ENCODE measurements at regions not wholly inside any gene's neighbourhood (a gene's known extent, or its start where the extent isn't known, plus 50 kb on each side); places are given as distances from the start of the nearest gene placed in this dataset.

- Histone ChIP-seq H3K9me2 (ENCODE audit: insufficient read depth, low read length) (no peaks in the 10 kb centered on the region), H3K36me3 (ENCODE audit: insufficient read depth, low read length) (no peaks in the 10 kb centered on the region), H3K4me2 (ENCODE audit: low read length) (no peak overlapping the region), H3K4me3 (ENCODE audit: low read length) (no peak overlapping the region), H3F3A (ENCODE audit: insufficient read depth, low read length, poor library complexity, severe bottlenecking) (no peaks in the 10 kb centered on the region), H4K20me1 (ENCODE audit: insufficient read depth) (no peaks in the 10 kb centered on the region), H2AFZ (ENCODE audit: low read depth, low read length) (no peak overlapping the region), H3K27me3 (ENCODE audit: insufficient read depth, low read depth, low read length) (no peaks in the 10 kb centered on the region), H3K9ac (ENCODE audit: low read length) (no peak overlapping the region), H3K9me3 (ENCODE audit: low read length) (no peaks in the 10 kb centered on the region), H3K79me2 (replicated peaks; ENCODE audit: insufficient read depth, low read length) (no peaks in the 10 kb centered on the region), H3K27ac (ENCODE audit: low read length) (no peak overlapping the region)
- TF ChIP-seq MXI1 (conservative IDR thresholded peaks at IDR 0.05; ENCODE audit: poor library complexity, severe bottlenecking) = no peak
- TF ChIP-seq SMC3 (conservative IDR thresholded peaks at IDR 0.05; ENCODE audit: poor library complexity) = no peak
- TF ChIP-seq CTCF (IDR thresholded peaks at IDR 0.05; ENCODE audit: poor library complexity, severe bottlenecking) = no peak
- TF ChIP-seq POLR2AphosphoS5 (IDR thresholded peaks at IDR 0.05) = no peak
- TF ChIP-seq EZH2 (IDR thresholded peaks at IDR 0.05; ENCODE audit: borderline replicate concordance, insufficient read depth, low read length, poor library complexity, severe bottlenecking) = no peak
- TF ChIP-seq RAD21 (conservative IDR thresholded peaks at IDR 0.05) = no peak
- no peak for TF ChIP-seq REST (IDR thresholded peaks at IDR 0.05; ENCODE audit: borderline replicate concordance)
Observed at GRCh38 chr5:166354332-166354731, 1937.1 kb upstream of the WWC1 start.

GRCh38 chr5:166356096-166356495 is 1935.3 kb upstream of the WWC1 start:
- Histone ChIP-seq H3K4me3 (ENCODE audit: low read length) (no peak overlapping the region), H3K4me2 (ENCODE audit: low read length) (no peak overlapping the region), H3K9ac (ENCODE audit: low read length) (no peak overlapping the region), H3K9me2 (ENCODE audit: insufficient read depth, low read length) (no peaks in the 10 kb centered on the region), H4K20me1 (ENCODE audit: insufficient read depth) (no peaks in the 10 kb centered on the region), H2AFZ (ENCODE audit: low read depth, low read length) (no peak overlapping the region), H3K9me3 (ENCODE audit: low read length) (no peaks in the 10 kb centered on the region), H3K27me3 (ENCODE audit: insufficient read depth, low read depth, low read length) (no peaks in the 10 kb centered on the region), H3F3A (ENCODE audit: insufficient read depth, low read length, poor library complexity, severe bottlenecking) (no peaks in the 10 kb centered on the region), H3K36me3 (ENCODE audit: insufficient read depth, low read length) (no peaks in the 10 kb centered on the region), H3K79me2 (replicated peaks; ENCODE audit: insufficient read depth, low read length) (no peaks in the 10 kb centered on the region), H3K27ac (ENCODE audit: low read length) (no peak overlapping the region)
- TF ChIP-seq EP300 (conservative IDR thresholded peaks at IDR 0.05; ENCODE audit: poor library complexity, severe bottlenecking) = no peak
- TF ChIP-seq TAF1 (IDR thresholded peaks at IDR 0.05; ENCODE audit: low read depth) = no peak
- TF ChIP-seq EZH2 (IDR thresholded peaks at IDR 0.05; ENCODE audit: borderline replicate concordance, insufficient read depth, low read length, poor library complexity, severe bottlenecking) = no peak
- TF ChIP-seq POLR2AphosphoS5 (IDR thresholded peaks at IDR 0.05) = no peak
- no peak for TF ChIP-seq RAD21 (conservative IDR thresholded peaks at IDR 0.05)
- no peak for TF ChIP-seq MXI1 (conservative IDR thresholded peaks at IDR 0.05; ENCODE audit: poor library complexity, severe bottlenecking)
- no peak for TF ChIP-seq REST (IDR thresholded peaks at IDR 0.05; ENCODE audit: borderline replicate concordance)
- no peak for TF ChIP-seq CTCF (IDR thresholded peaks at IDR 0.05; ENCODE audit: poor library complexity, severe bottlenecking)
- no peak for TF ChIP-seq SMC3 (conservative IDR thresholded peaks at IDR 0.05; ENCODE audit: poor library complexity)
